ENCODE measurements at regions not wholly inside any gene's neighbourhood (a gene's known extent, or its start where the extent isn't known, plus 50 kb on each side); places are given as distances from the start of the nearest gene placed in this dataset.

- TF ChIP-seq, protein P1, sequence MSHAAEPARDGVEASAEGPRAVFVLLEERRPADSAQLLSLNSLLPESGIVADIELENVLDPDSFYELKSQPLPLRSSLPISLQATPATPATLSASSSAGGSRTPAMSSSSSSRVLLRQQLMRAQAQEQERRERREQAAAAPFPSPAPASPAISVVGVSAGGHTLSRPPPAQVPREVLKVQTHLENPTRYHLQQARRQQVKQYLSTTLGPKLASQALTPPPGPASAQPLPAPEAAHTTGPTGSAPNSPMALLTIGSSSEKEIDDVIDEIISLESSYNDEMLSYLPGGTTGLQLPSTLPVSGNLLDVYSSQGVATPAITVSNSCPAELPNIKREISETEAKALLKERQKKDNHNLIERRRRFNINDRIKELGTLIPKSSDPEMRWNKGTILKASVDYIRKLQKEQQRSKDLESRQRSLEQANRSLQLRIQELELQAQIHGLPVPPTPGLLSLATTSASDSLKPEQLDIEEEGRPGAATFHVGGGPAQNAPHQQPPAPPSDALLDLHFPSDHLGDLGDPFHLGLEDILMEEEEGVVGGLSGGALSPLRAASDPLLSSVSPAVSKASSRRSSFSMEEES (CRISPR knock-in tag; IDR thresholded peaks at IDR 0.05), result no peak
- TF ChIP-seq GATA2 (CRISPR knock-in tag; IDR thresholded peaks at IDR 0.05), result no peak
- TF ChIP-seq BCL6 (CRISPR knock-in tag; IDR thresholded peaks at IDR 0.05), result no peak
- TF ChIP-seq MXI1 (IDR thresholded peaks at IDR 0.05; ENCODE audit: low read depth, low read length), result no peak
- TF ChIP-seq HES1 (IDR thresholded peaks at IDR 0.05; ENCODE audit: low read depth), result no peak
Observed at GRCh38 chr3:109608574-109608973, 271.2 kb upstream of the DPPA4 start (continued).

- Histone ChIP-seq H3K4me3 (no peak overlapping the region), H3K9me3 (replicated peaks; ENCODE audit: control insufficient read depth, insufficient read depth, low read depth, low read length) (no peaks in the 10 kb centered on the region)
Observed at GRCh38 chr3:109618766-109619378, 281.5 kb upstream of the DPPA4 start.

More at GRCh38 chr3:109618766-109619378, 281.5 kb upstream of the DPPA4 start:
- no peak for ATAC-seq
- in situ Hi-C loops (cut with MboI) (no loop called here), intact Hi-C loops (cut with micrococcal nuclease) (no loop called here)
- H3K4me2 ChIP-seq (ENCODE audit: insufficient read depth, low read length), result no peak overlapping the region
- FAIRE-seq, result no peak
- 0% methylated on average over 1 of the region's 2 CpGs for WGBS (ENCODE audit: insufficient coverage, low coverage, missing lambda C conversion rate)
- no peak for DNase-seq (ENCODE audit: extremely low read depth in 1 of 4, low spot score in 3 of 4)
- no TSS peak for BruUV-seq (replicated peaks)
- no peak overlapping the region for H3K27ac ChIP-seq (ENCODE audit: extremely low read depth, low read depth, low read length)
- no peaks in the 10 kb centered on the region for H3K27me3 ChIP-seq (ENCODE audit: control insufficient read depth in 2 of 2, insufficient read depth in 2 of 2, low read length in 2 of 2)
- H3K79me2 ChIP-seq (ENCODE audit: control insufficient read depth, insufficient read depth, low read length), result no peaks in the 10 kb centered on the region
- H2AFZ ChIP-seq (ENCODE audit: low read depth, low read length), result no peak overlapping the region
- H3K4me1 ChIP-seq (replicated peaks in 1 of 2; ENCODE audit: control insufficient read depth in 2 of 2, insufficient read depth in 2 of 2, low read length in 2 of 2), result no peaks in the 10 kb centered on the region
- TF ChIP-seq HNRNPK (IDR thresholded peaks at IDR 0.05; ENCODE audit: low read depth, low read length, poor library complexity, severe bottlenecking), result peak; percentile 70
- no peak for TF ChIP-seq ZNF124 (CRISPR knock-in tag; IDR thresholded peaks at IDR 0.05)
- no peak for TF ChIP-seq ZNF511 (CRISPR knock-in tag; IDR thresholded peaks at IDR 0.05)
- TF ChIP-seq ZBTB17 (CRISPR knock-in tag; IDR thresholded peaks at IDR 0.05), result no peak
- TF ChIP-seq TCF7 (IDR thresholded peaks at IDR 0.05; ENCODE audit: borderline replicate concordance), result no peak
- no peaks in the 10 kb centered on the region for H3K9me1 ChIP-seq (ENCODE audit: control insufficient read depth, insufficient read depth, low read length)
- H3K36me3 ChIP-seq (ENCODE audit: control insufficient read depth, insufficient read depth, low read length), result no peaks in the 10 kb centered on the region
- ChIA-PET POLR2A (no interaction called here), CTCF (ENCODE audit: low intra/inter-chr PET ratio) (no interaction called here)
- no peak overlapping the region for H3K9ac ChIP-seq (ENCODE audit: insufficient read depth in 1 of 2, low read depth in 2 of 2, low read length in 2 of 2)
- H4K20me1 ChIP-seq (replicated peaks; ENCODE audit: control insufficient read depth, insufficient read depth, low read length), result no peaks in the 10 kb centered on the region

Measured in K562 (cell line).